ENCODE measurements at regions not wholly inside any gene's neighbourhood (a gene's known extent, or its start where the extent isn't known, plus 50 kb on each side); places are given as distances from the start of the nearest gene placed in this dataset.
"Not testable (repeated sequence)": the region's sequence is repeated elsewhere in the genome, so short reads cannot be mapped to it uniquely, and the experiment has no call there.

GRCh38 chr2:43004126-43004865 is 211.9 kb upstream of the HAAO start:
- not testable (repeated sequence) for TF ChIP-seq CTCF (IDR thresholded peaks at IDR 0.05; ENCODE audit: insufficient read depth, low read length); POLR2AphosphoS5 (IDR thresholded peaks at IDR 0.05; ENCODE audit: low read depth)
